ENCODE measurements at regions not wholly inside any gene's neighbourhood (a gene's known extent, or its start where the extent isn't known, plus 50 kb on each side); places are given as distances from the start of the nearest gene placed in this dataset.

DNA sequence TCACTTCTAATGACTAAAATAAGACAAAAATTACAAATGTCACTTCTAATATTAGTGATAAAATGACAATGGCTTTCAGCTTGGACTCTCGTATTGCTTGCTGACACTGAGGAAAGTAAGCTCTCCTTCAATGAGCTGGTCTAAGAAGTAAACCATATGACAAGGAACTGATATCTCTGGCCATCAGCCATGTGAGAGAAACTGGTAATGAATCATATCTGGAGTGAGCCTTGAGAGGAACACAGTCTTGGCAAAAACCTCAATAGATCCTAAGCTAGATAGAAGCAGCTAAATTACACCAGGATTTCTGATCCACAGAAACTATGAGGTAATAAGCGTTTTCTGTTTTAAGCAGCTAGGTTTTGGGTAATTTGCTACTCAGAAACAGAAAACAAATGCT lies 1575.1 kb downstream of the OTOL1 start:
- no peak for TF ChIP-seq POLR2A (IDR thresholded peaks at IDR 0.05)
- TF ChIP-seq, protein P1, sequence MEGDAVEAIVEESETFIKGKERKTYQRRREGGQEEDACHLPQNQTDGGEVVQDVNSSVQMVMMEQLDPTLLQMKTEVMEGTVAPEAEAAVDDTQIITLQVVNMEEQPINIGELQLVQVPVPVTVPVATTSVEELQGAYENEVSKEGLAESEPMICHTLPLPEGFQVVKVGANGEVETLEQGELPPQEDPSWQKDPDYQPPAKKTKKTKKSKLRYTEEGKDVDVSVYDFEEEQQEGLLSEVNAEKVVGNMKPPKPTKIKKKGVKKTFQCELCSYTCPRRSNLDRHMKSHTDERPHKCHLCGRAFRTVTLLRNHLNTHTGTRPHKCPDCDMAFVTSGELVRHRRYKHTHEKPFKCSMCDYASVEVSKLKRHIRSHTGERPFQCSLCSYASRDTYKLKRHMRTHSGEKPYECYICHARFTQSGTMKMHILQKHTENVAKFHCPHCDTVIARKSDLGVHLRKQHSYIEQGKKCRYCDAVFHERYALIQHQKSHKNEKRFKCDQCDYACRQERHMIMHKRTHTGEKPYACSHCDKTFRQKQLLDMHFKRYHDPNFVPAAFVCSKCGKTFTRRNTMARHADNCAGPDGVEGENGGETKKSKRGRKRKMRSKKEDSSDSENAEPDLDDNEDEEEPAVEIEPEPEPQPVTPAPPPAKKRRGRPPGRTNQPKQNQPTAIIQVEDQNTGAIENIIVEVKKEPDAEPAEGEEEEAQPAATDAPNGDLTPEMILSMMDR (IDR thresholded peaks at IDR 0.05), result no peak
